ENCODE measurements at regions not wholly inside any gene's neighbourhood (a gene's known extent, or its start where the extent isn't known, plus 50 kb on each side); places are given as distances from the start of the nearest gene placed in this dataset.

DNA sequence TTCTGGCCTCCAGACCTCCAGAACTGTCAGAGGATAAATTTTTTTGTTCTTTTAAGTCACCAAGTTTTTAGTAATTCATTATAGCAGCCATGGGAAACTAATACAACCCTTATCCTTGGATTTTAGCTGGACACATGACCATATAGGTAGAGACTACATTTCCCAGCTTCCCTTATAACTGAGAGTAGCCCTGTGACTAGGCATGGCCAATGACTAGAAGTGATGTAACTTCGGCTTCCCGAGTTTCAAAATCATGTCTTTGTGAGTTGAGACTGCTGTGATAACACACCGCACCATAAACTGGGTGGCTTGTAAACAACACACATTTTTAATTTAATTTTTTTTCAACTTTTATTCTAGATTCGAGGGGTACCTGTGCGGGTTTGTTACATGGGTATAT, 134.0 kb upstream of the SERTAD2 start:
- TF ChIP-seq, protein P1, sequence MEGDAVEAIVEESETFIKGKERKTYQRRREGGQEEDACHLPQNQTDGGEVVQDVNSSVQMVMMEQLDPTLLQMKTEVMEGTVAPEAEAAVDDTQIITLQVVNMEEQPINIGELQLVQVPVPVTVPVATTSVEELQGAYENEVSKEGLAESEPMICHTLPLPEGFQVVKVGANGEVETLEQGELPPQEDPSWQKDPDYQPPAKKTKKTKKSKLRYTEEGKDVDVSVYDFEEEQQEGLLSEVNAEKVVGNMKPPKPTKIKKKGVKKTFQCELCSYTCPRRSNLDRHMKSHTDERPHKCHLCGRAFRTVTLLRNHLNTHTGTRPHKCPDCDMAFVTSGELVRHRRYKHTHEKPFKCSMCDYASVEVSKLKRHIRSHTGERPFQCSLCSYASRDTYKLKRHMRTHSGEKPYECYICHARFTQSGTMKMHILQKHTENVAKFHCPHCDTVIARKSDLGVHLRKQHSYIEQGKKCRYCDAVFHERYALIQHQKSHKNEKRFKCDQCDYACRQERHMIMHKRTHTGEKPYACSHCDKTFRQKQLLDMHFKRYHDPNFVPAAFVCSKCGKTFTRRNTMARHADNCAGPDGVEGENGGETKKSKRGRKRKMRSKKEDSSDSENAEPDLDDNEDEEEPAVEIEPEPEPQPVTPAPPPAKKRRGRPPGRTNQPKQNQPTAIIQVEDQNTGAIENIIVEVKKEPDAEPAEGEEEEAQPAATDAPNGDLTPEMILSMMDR (IDR thresholded peaks at IDR 0.05), result no peak
- TF ChIP-seq POLR2A (IDR thresholded peaks at IDR 0.05), result no peak
